PFSK-1 (cell line): ENCODE measurements at regions not wholly inside any gene's neighbourhood (a gene's known extent, or its start where the extent isn't known, plus 50 kb on each side); places are given as distances from the start of the nearest gene placed in this dataset.

Experiments used
- FOXP2 ChIP-seq: optimal IDR thresholded peaks from 2 replicates; pipeline ENCODE3; 2011; ENCODE audit warnings: borderline replicate concordance, control low read depth, inconsistent platforms; ENCODE audit not compliant: insufficient read depth; ENCODE audit errors: extremely low read length, extremely low read depth
- POLR2AphosphoS5 ChIP-seq: IDR thresholded peaks from 2 replicates; pipeline ENCODE4 v1.6.1; 2012; ENCODE audit warnings: low read depth, mild to moderate bottlenecking, control low read depth, low read length, moderate library complexity
- REST ChIP-seq, 2 experiments: IDR thresholded peaks; 2 replicates each; pipeline versions ENCODE4 v1.6.1 to v1.8.0; 2011 to 2012; ENCODE audit warnings: low read depth in 2 of 2, low read length in 2 of 2, control low read depth in 1 of 2, inconsistent platforms in 1 of 2, mild to moderate bottlenecking in 1 of 2, moderate library complexity in 1 of 2; ENCODE audit not compliant: insufficient read depth in 1 of 2
- SIN3A ChIP-seq: IDR thresholded peaks from 2 replicates; pipeline ENCODE4 v1.6.1; 2012; ENCODE audit warnings: mild to moderate bottlenecking, low read length, moderate library complexity, borderline replicate concordance; ENCODE audit not compliant: insufficient read depth
- TAF1 ChIP-seq: IDR thresholded peaks from 2 replicates; pipeline ENCODE4 v1.6.1; 2012; ENCODE audit warnings: low read length, control low read depth, borderline replicate concordance; ENCODE audit not compliant: insufficient read depth

- TF ChIP-seq FOXP2 (no peak), TAF1 (no peak), SIN3A (no peak), POLR2AphosphoS5 (no peak)
These were observed 120.3 kb downstream of the PXDC1 start for GRCh38 chr6:3631186-3631585.

GRCh38 chr6:3630258-3630835 lies 121.2 kb downstream of the PXDC1 start:
- no peak for TF ChIP-seq POLR2AphosphoS5
- no peak for TF ChIP-seq FOXP2
- TF ChIP-seq TAF1: no peak
- no peak for TF ChIP-seq SIN3A
- no peak for TF ChIP-seq REST (IDR thresholded peaks at IDR 0.05; ENCODE audit: insufficient read depth in 1 of 2, low read depth in 2 of 2, low read length in 2 of 2)

GRCh38 chr6:3627956-3628835 lies 123.3 kb downstream of the PXDC1 start:
- no peak for TF ChIP-seq REST (IDR thresholded peaks at IDR 0.05; ENCODE audit: insufficient read depth in 1 of 2, low read depth in 2 of 2, low read length in 2 of 2)
- TF ChIP-seq TAF1: no peak
- TF ChIP-seq POLR2AphosphoS5: no peak
- TF ChIP-seq SIN3A: no peak
- TF ChIP-seq FOXP2: no peak

GRCh38 chr6:3627501-3627900 lies 124.0 kb downstream of the PXDC1 start:
- TF ChIP-seq TAF1 (no peak), SIN3A (no peak), POLR2AphosphoS5 (no peak)

- TF ChIP-seq TAF1 (no peak), REST (IDR thresholded peaks at IDR 0.05; ENCODE audit: insufficient read depth in 1 of 2, low read depth in 2 of 2, low read length in 2 of 2) (no peak), FOXP2 (no peak)
These were observed 125.4 kb downstream of the PXDC1 start for GRCh38 chr6:3625980-3626563.
